ENCODE measurements at regions not wholly inside any gene's neighbourhood (a gene's known extent, or its start where the extent isn't known, plus 50 kb on each side); places are given as distances from the start of the nearest gene placed in this dataset.

DNA sequence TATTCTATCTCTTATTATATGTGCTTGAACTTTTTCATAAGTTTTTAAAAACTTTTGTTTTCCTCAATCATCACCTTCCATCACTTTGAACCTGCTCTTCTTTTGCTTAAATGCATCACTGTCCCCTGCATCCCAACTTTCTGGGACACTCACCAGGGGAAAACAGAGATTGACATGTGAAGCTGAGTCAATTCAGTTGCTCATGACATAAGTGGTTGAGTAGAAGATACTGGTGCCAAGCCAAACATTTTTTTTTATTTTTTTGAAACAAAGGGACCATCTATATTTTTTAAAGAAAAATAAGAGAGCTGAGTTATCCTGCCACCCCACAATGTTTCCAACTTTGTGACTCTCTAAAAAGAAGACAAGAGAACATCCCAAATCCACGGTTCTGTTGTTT, 61.8 kb upstream of the AHR start:
- TF ChIP-seq, protein P1, sequence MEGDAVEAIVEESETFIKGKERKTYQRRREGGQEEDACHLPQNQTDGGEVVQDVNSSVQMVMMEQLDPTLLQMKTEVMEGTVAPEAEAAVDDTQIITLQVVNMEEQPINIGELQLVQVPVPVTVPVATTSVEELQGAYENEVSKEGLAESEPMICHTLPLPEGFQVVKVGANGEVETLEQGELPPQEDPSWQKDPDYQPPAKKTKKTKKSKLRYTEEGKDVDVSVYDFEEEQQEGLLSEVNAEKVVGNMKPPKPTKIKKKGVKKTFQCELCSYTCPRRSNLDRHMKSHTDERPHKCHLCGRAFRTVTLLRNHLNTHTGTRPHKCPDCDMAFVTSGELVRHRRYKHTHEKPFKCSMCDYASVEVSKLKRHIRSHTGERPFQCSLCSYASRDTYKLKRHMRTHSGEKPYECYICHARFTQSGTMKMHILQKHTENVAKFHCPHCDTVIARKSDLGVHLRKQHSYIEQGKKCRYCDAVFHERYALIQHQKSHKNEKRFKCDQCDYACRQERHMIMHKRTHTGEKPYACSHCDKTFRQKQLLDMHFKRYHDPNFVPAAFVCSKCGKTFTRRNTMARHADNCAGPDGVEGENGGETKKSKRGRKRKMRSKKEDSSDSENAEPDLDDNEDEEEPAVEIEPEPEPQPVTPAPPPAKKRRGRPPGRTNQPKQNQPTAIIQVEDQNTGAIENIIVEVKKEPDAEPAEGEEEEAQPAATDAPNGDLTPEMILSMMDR (IDR thresholded peaks at IDR 0.05) = no peak
- TF ChIP-seq POLR2A (IDR thresholded peaks at IDR 0.05) = no peak

Measured in uterus (tissue), 2 donors.